GM10266 (cell line): ENCODE measurements at regions not wholly inside any gene's neighbourhood (a gene's known extent, or its start where the extent isn't known, plus 50 kb on each side); places are given as distances from the start of the nearest gene placed in this dataset.

Experiments
- DNase-seq: peaks from one replicate; pipeline ENCODE4 v3.0.0; 2012; ENCODE audit errors: extremely low spot score
- TF ChIP-seq, protein P1 (sequence below): IDR thresholded peaks from 2 replicates; pipeline ENCODE4 v1.5.1; 2012; ENCODE audit warnings: mild to moderate bottlenecking, low read depth; ENCODE audit not compliant: control insufficient read depth, insufficient read depth; ENCODE audit errors: missing control alignments

DNA sequence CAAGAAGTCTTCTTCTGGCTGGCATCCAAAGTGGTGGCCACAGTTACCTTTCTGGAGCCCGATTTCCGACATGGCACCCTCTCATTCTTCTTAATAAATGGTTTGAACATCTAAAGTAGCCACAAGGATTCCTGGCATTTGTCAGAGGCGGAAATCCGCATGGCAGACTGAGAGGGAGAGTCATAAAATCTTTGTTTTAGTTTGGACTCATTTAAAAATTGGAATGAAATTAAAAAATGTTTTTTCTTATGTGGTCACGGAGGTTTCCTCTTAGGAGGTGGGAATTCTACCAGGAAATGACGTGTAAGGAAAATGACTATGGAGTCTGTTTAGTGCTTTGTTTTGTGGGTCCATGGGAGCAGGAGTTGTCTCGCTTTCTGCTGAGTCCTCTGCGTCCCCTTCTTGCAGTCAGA is 133.0 kb upstream of the PTCH1 start:
- no peak for DNase-seq
- TF ChIP-seq, protein P1, sequence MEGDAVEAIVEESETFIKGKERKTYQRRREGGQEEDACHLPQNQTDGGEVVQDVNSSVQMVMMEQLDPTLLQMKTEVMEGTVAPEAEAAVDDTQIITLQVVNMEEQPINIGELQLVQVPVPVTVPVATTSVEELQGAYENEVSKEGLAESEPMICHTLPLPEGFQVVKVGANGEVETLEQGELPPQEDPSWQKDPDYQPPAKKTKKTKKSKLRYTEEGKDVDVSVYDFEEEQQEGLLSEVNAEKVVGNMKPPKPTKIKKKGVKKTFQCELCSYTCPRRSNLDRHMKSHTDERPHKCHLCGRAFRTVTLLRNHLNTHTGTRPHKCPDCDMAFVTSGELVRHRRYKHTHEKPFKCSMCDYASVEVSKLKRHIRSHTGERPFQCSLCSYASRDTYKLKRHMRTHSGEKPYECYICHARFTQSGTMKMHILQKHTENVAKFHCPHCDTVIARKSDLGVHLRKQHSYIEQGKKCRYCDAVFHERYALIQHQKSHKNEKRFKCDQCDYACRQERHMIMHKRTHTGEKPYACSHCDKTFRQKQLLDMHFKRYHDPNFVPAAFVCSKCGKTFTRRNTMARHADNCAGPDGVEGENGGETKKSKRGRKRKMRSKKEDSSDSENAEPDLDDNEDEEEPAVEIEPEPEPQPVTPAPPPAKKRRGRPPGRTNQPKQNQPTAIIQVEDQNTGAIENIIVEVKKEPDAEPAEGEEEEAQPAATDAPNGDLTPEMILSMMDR, result no peak

DNA sequence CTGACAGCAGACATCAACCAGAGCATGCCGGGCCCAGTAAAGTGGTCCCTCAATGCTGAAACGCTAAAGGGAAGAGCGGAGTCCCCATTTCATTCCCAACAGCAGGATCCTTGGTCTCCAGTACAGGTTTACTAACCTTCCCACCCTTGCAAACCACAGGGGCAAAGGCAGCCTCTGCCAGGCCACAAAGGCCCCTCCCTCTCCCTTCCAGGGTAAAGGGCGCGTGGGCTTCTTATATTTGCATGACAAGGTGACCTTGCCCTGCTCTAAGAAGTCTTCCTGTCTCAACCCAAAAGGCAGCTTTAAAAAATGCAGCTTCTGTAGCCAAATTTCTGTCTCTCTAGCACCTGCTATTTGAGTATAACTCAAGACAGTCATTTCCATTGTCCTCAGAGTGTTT is 131.5 kb upstream of the PTCH1 start:
- DNase-seq, result no peak

GRCh38 chr9:95645992-95646391 is 129.2 kb upstream of the PTCH1 start:
- TF ChIP-seq, protein P1, result no peak
- no peak for DNase-seq

More for the DNA sequence above, 131.5 kb upstream of the PTCH1 start:
- TF ChIP-seq, protein P1, result no peak

- no peak for DNase-seq
- TF ChIP-seq, protein P1, result no peak
These were observed 128.8 kb upstream of the PTCH1 start for GRCh38 chr9:95645579-95645978.

DNA sequence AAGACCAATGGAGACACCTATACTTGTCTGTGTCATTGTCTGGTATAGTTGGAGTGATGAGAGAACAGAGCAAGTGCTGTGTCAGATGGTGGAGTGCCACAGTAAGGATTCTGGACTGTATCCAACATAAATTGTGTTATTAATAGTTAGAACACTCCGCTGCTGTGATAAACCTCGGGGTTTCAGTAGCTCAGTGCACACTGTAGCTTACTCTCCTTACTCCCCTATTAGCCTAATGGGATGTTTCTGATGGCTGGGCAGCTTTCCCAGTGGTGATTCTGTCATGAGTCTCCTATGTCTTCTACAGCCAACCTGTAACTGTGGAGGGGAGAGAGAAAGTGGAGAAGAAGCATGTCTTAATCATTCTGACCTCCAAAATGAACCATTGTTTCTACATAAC is 127.6 kb upstream of the PTCH1 start:
- DNase-seq, result no peak
- TF ChIP-seq, protein P1, result no peak

DNA sequence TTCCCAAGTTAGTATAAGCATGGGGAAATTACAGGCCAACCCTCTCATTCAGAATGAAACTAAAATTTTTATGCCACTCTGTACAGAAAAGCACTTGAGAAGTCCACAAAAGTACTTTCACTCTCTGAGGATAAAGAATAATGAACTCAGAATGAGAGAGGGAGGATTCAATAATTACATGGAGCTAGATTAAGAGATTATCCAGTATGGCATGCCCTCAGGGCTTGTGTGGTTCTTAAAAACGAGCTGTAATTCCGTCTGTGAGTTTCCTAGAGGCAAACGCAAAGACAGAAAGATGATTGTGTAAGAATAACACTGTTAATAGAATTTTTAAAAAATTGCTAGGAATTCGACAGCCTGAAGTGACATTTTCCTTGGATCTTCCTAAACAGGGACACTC is 126.8 kb upstream of the PTCH1 start:
- TF ChIP-seq, protein P1, result no peak
- DNase-seq, result no peak

- DNase-seq, result no peak
- TF ChIP-seq, protein P1, result no peak
These were observed 125.4 kb upstream of the PTCH1 start for GRCh38 chr9:95642189-95642588.
